ENCODE measurements at regions not wholly inside any gene's neighbourhood (a gene's known extent, or its start where the extent isn't known, plus 50 kb on each side); places are given as distances from the start of the nearest gene placed in this dataset.

DNA sequence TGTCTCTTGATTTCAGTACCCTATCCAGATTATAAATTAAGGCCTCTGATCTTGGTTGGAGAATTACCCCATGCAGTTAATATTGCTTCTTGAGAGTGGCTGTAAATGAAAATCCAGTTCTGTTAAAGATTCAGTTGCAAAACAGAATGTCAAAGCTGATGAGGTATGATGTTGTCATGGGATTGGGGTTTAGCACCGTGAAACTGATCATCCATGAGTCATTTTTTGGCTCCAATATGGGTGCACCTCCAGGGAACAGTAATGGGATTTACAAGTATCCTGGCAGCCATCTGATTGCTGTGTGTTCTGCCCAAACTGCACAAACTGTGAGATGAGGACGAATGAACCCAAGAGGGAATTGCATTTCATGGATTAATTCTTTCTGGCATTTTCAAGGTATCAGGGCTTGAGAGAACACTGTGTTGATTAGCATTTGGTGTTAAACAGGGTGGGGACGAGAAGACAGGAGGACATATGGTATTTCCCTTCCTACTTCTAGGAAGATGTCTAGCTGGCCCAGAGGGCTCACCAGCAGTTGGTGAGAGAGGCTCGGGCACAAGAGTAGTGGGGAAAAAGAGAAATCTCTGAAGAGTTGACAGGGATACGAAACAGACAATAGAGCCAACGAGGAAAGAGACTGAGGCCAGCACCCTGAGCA, 214.7 kb downstream of the GAS1 start:
- no peak overlapping the region for H3K4me3 Mint-ChIP-seq (ENCODE audit: low read depth, unreplicated experiment)
- BruUV-seq (replicated peaks), result no TSS peak
- TF ChIP-seq CTCF (IDR thresholded peaks at IDR 0.05; ENCODE audit: unreplicated experiment), result no peak
- H3K9me3 Mint-ChIP-seq (ENCODE audit: low read depth, unreplicated experiment), result no peaks in the 10 kb centered on the region
- peaks cover 39% of the 10 kb centered on the region for H3K4me1 Mint-ChIP-seq (ENCODE audit: low read depth, unreplicated experiment)
- H3K27me3 Mint-ChIP-seq (ENCODE audit: unreplicated experiment), result no peaks in the 10 kb centered on the region
- no peak for DNase-seq
- CTCF ChIA-PET, result interaction anchor here (0.6 kb wide), 1 partner anchor 188 kb away, joined by 3 read pairs; no protein-coding TSS in a partner anchor
- intact Hi-C loops (cut with micrococcal nuclease; ENCODE audit: unreplicated experiment), result no loop called here
- H3K36me3 Mint-ChIP-seq (ENCODE audit: insufficient read depth, unreplicated experiment), result peaks cover 4% of the 10 kb centered on the region
- H3K27ac Mint-ChIP-seq (ENCODE audit: unreplicated experiment), result no peak overlapping the region

DNA sequence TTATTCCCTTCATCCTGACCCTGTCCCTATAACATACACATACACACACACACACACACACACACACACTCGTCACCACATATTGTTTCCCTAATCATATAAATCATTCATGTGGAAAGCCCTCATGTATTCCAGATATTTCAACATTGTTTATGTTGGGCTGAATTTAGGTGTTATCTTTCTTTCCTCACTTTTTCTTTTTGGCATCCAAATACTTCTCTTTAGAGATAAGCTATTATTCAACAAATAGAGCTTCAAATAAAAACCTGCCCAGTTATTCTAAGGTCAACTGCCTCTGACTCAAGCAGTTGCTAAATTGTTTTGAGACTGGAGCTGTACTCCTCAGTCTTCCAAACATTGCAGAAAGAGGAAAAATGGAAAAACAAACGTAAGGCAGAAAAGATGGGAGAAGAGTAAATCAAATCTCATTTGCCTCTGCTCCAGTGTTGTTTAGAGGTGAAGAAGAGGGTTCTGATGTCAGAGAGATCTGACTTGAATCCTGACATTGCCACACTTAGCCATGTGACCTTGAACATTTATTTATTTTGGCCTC, 215.7 kb downstream of the GAS1 start:
- H3K27me3 Mint-ChIP-seq (ENCODE audit: unreplicated experiment), result no peaks in the 10 kb centered on the region
- CTCF ChIA-PET, result no interaction called here
- H3K36me3 Mint-ChIP-seq (ENCODE audit: insufficient read depth, unreplicated experiment), result peaks cover 4% of the 10 kb centered on the region
- no peak overlapping the region for H3K27ac Mint-ChIP-seq (ENCODE audit: unreplicated experiment)
- intact Hi-C loops (cut with micrococcal nuclease; ENCODE audit: unreplicated experiment), result no loop called here
- no peak overlapping the region for H3K4me3 Mint-ChIP-seq (ENCODE audit: low read depth, unreplicated experiment)
- TF ChIP-seq CTCF (IDR thresholded peaks at IDR 0.05; ENCODE audit: unreplicated experiment), result no peak
- DNase-seq, result no peak
- H3K9me3 Mint-ChIP-seq (ENCODE audit: low read depth, unreplicated experiment), result no peaks in the 10 kb centered on the region
- H3K4me1 Mint-ChIP-seq (ENCODE audit: low read depth, unreplicated experiment), result peaks cover 36% of the 10 kb centered on the region
- no TSS peak for BruUV-seq (replicated peaks)

DNA sequence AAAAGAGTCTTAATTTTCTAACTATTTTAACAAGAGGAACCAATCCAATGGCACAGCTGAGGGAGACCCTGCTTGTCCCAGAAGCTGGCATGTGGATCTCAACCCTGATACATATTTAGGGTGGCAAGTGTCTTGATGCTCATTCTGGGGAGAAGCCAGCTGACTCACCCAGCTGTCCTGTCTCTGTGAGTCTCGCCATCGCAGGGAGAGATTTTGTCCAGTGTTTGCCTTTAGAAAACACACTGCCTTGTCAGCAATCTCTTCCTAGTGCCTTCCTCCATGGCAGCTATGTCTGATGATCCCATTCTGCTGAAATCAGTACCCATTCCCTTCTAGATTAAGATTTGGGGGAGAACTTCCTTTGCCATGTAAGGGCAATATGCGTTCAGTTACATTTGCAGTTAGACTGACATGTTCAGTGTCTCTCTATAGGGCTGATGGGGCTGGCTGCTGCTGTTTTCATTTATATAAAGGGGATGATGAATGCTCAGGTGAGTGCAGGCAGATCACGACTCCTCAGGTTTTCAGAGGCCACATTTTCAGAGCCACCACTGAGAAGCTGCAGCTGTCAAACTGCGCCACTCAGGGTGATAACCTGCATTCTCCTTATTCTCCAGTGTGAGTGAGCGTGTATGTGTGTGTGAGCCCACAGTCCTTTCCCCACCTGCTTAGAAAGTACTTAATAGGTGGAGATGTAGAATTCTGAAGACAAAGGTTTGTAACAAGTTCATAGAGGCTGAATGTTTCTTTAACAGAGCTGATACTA, 217.0 kb downstream of the GAS1 start:
- H3K27ac Mint-ChIP-seq (ENCODE audit: unreplicated experiment), result no peak overlapping the region
- peaks cover 4% of the 10 kb centered on the region for H3K36me3 Mint-ChIP-seq (ENCODE audit: insufficient read depth, unreplicated experiment)
- no TSS peak for BruUV-seq (replicated peaks)
- no peaks in the 10 kb centered on the region for H3K27me3 Mint-ChIP-seq (ENCODE audit: unreplicated experiment)
- no peak for DNase-seq
- no peak overlapping the region for H3K4me3 Mint-ChIP-seq (ENCODE audit: low read depth, unreplicated experiment)
- TF ChIP-seq CTCF (IDR thresholded peaks at IDR 0.05; ENCODE audit: unreplicated experiment), result no peak
- no peaks in the 10 kb centered on the region for H3K9me3 Mint-ChIP-seq (ENCODE audit: low read depth, unreplicated experiment)
- CTCF ChIA-PET, result no interaction called here
- peaks cover 25% of the 10 kb centered on the region for H3K4me1 Mint-ChIP-seq (ENCODE audit: low read depth, unreplicated experiment)
- intact Hi-C loops (cut with micrococcal nuclease; ENCODE audit: unreplicated experiment), result no loop called here

- TF ChIP-seq CTCF (IDR thresholded peaks at IDR 0.05; ENCODE audit: unreplicated experiment), result no peak
- H3K4me1 Mint-ChIP-seq (ENCODE audit: low read depth, unreplicated experiment), result peaks cover 18% of the 10 kb centered on the region
- H3K36me3 Mint-ChIP-seq (ENCODE audit: insufficient read depth, unreplicated experiment), result no peaks in the 10 kb centered on the region
- no peaks in the 10 kb centered on the region for H3K9me3 Mint-ChIP-seq (ENCODE audit: low read depth, unreplicated experiment)
- BruUV-seq (replicated peaks), result no TSS peak
- no peak overlapping the region for H3K27ac Mint-ChIP-seq (ENCODE audit: unreplicated experiment)
- CTCF ChIA-PET, result no interaction called here
- no peak for DNase-seq
- intact Hi-C loops (cut with micrococcal nuclease; ENCODE audit: unreplicated experiment), result no loop called here
- no peak overlapping the region for H3K4me3 Mint-ChIP-seq (ENCODE audit: low read depth, unreplicated experiment)
- H3K27me3 Mint-ChIP-seq (ENCODE audit: unreplicated experiment), result no peaks in the 10 kb centered on the region
These were observed 222.8 kb downstream of the GAS1 start for GRCh38 chr9:86724529-86724928.
